Mesenchymal stem cell (in vitro differentiated cells and primary cell): ENCODE measurements at regions not wholly inside any gene's neighbourhood (a gene's known extent, or its start where the extent isn't known, plus 50 kb on each side); places are given as distances from the start of the nearest gene placed in this dataset.

Experiments used
- DNase-seq: peaks from one replicate; pipeline ENCODE4 v3.0.0-alpha.2; 2013
- H2AFZ ChIP-seq: one replicate; pipeline ENCODE4 v1.6.1; 2013; ENCODE audit warnings: low read depth, mild to moderate bottlenecking, control low read depth, inconsistent platforms, low read length, moderate library complexity
- H2AK5ac ChIP-seq: 2 replicates; pipeline ENCODE4 v1.6.1; 2013; ENCODE audit warnings: low read length, moderate library complexity, mild to moderate bottlenecking, inconsistent platforms; ENCODE audit not compliant: severe bottlenecking
- H2BK120ac ChIP-seq: one replicate; pipeline ENCODE4 v1.6.1; 2013; ENCODE audit warnings: low read depth, mild to moderate bottlenecking, inconsistent platforms, low read length, moderate library complexity
- H2BK12ac ChIP-seq, 2 experiments: one replicate each; pipeline ENCODE4 v1.6.1; 2013; ENCODE audit warnings: inconsistent platforms in 2 of 2, low read length in 2 of 2, mild to moderate bottlenecking in 2 of 2, moderate library complexity in 2 of 2, control low read depth in 1 of 2
- H2BK15ac ChIP-seq: one replicate; pipeline ENCODE4 v1.6.1; 2013; ENCODE audit warnings: mild to moderate bottlenecking, low read depth, inconsistent platforms; ENCODE audit not compliant: poor library complexity, severe bottlenecking
- H2BK5ac ChIP-seq: 2 replicates; pipeline ENCODE4 v1.6.1; 2013; ENCODE audit warnings: low read depth, mild to moderate bottlenecking, low read length, control low read depth, inconsistent platforms; ENCODE audit not compliant: poor library complexity, severe bottlenecking
- H3K14ac ChIP-seq, 2 experiments: one replicate each; pipeline ENCODE4 v1.6.1; 2013; ENCODE audit warnings: inconsistent platforms in 2 of 2, low read length in 2 of 2, control low read depth in 1 of 2, mild to moderate bottlenecking in 1 of 2, moderate library complexity in 1 of 2
- H3K18ac ChIP-seq, 2 experiments: one replicate each; pipeline ENCODE4 v1.6.1; 2013; ENCODE audit warnings: inconsistent platforms in 2 of 2, low read length in 2 of 2, control low read depth in 1 of 2, low read depth in 1 of 2, mild to moderate bottlenecking in 1 of 2
- H3K23ac ChIP-seq, 2 experiments: one replicate each; pipeline ENCODE4 v1.6.1; 2013; ENCODE audit warnings: inconsistent platforms in 2 of 2, low read length in 2 of 2, mild to moderate bottlenecking in 2 of 2, moderate library complexity in 2 of 2, control low read depth in 1 of 2
- H3K27ac ChIP-seq: 2 replicates; pipeline ENCODE4 v1.5.1; 2013; ENCODE audit warnings: mild to moderate bottlenecking, moderate library complexity, low read length, control low read depth, inconsistent platforms; ENCODE audit not compliant: poor library complexity, severe bottlenecking
- H3K27me3 ChIP-seq, 2 experiments: 2 replicates each; pipeline versions ENCODE4 v1.6.1 to v1.7.0; 2013; ENCODE audit warnings: low read length in 2 of 2, mild to moderate bottlenecking in 2 of 2, moderate library complexity in 2 of 2, control low read depth in 1 of 2, inconsistent platforms in 1 of 2; ENCODE audit not compliant: control insufficient read depth in 1 of 2, insufficient read depth in 1 of 2
- H3K36me3 ChIP-seq, 2 experiments: 2 replicates each; pipeline versions ENCODE4 v1.6.1 to v1.7.0; 2013; ENCODE audit warnings: low read length in 2 of 2, control low read depth in 1 of 2, inconsistent platforms in 1 of 2, low read depth in 1 of 2, mild to moderate bottlenecking in 1 of 2; ENCODE audit not compliant: insufficient read depth in 2 of 2, control insufficient read depth in 1 of 2
- H3K4ac ChIP-seq, 2 experiments: one replicate each; pipeline ENCODE4 v1.6.1; 2013; ENCODE audit warnings: inconsistent platforms in 2 of 2, low read length in 2 of 2, mild to moderate bottlenecking in 2 of 2, moderate library complexity in 2 of 2, control low read depth in 1 of 2, low read depth in 1 of 2
- H3K4me1 ChIP-seq: 2 replicates; pipeline ENCODE4 v1.6.1; 2013; ENCODE audit warnings: low read depth, low read length, control low read depth; ENCODE audit not compliant: control insufficient read depth, insufficient read depth
- H3K4me2 ChIP-seq: 2 replicates; pipeline ENCODE4 v1.6.1; 2013; ENCODE audit warnings: low read length, mild to moderate bottlenecking, inconsistent platforms; ENCODE audit not compliant: poor library complexity, severe bottlenecking
- H3K4me3 ChIP-seq, 2 experiments: 2 replicates each; pipeline versions ENCODE4 v1.5.1 to v1.7.0; 2013; ENCODE audit warnings: low read length in 2 of 2, mild to moderate bottlenecking in 2 of 2, control low read depth in 1 of 2, low read depth in 1 of 2; ENCODE audit not compliant: insufficient read depth in 1 of 2
- H3K79me1 ChIP-seq: replicated peaks from 2 replicates; pipeline ENCODE4 v1.6.1; 2013; ENCODE audit warnings: mild to moderate bottlenecking, control low read depth, low read length, inconsistent platforms; ENCODE audit not compliant: poor library complexity, severe bottlenecking
- H3K9ac ChIP-seq: 2 replicates; pipeline ENCODE4 v1.7.0; 2013; ENCODE audit warnings: mild to moderate bottlenecking, low read length, moderate library complexity
- H3K9me3 ChIP-seq: 2 replicates; pipeline ENCODE4 v1.7.0; 2013; ENCODE audit warnings: mild to moderate bottlenecking, low read length; ENCODE audit not compliant: control insufficient read depth
- H4K8ac ChIP-seq: one replicate; pipeline ENCODE4 v1.6.1; 2013; ENCODE audit warnings: inconsistent platforms, mild to moderate bottlenecking, low read length, moderate library complexity
- H4K91ac ChIP-seq: one replicate; pipeline ENCODE4 v1.6.1; 2013; ENCODE audit warnings: mild to moderate bottlenecking, low read length, inconsistent platforms
- WGBS: methylation state at CpG from one replicate; pipeline ENCODE4 v1.1.7; 2013; ENCODE audit warnings: mixed read lengths; 5-methylcytosine and 5-hydroxymethylcytosine counted together

GRCh38 chr20:39605908-39606307, 643.8 kb downstream of the DHX35 start:
- no peak overlapping the region for H2BK5ac ChIP-seq
- no peak overlapping the region for H3K4ac ChIP-seq
- no peaks in the 10 kb centered on the region for H3K36me3 ChIP-seq
- no peak overlapping the region for H3K18ac ChIP-seq
- H3K9ac ChIP-seq: no peak overlapping the region
- no peak overlapping the region for H3K4me2 ChIP-seq
- 61% methylated on average over 2 of the region's 3 CpGs for WGBS
- H2AK5ac ChIP-seq: no peak overlapping the region
- H4K91ac ChIP-seq: no peak overlapping the region
- H4K8ac ChIP-seq: no peak overlapping the region
- no peak overlapping the region for H2BK120ac ChIP-seq
- no peaks in the 10 kb centered on the region for H3K4me1 ChIP-seq
- H3K79me1 ChIP-seq: no peaks in the 10 kb centered on the region
- H3K27ac ChIP-seq: no peak overlapping the region
- DNase-seq: no peak
- H2AFZ ChIP-seq: no peak overlapping the region
- H2BK15ac ChIP-seq: no peak overlapping the region
- no peak overlapping the region for H3K23ac ChIP-seq
- no peak overlapping the region for H3K14ac ChIP-seq
- H2BK12ac ChIP-seq: no peak overlapping the region
- H3K9me3 ChIP-seq: no peaks in the 10 kb centered on the region
- H3K27me3 ChIP-seq: no peaks in the 10 kb centered on the region
- no peak overlapping the region for H3K4me3 ChIP-seq

GRCh38 chr20:39605361-39605760, 643.2 kb downstream of the DHX35 start:
- Histone ChIP-seq H2AFZ (no peak overlapping the region), H2BK120ac (no peak overlapping the region), H4K91ac (no peak overlapping the region), H3K4me3 (no peak overlapping the region), H3K14ac (no peak overlapping the region), H2AK5ac (no peak overlapping the region), H2BK5ac (no peak overlapping the region), H3K27ac (no peak overlapping the region), H3K79me1 (no peaks in the 10 kb centered on the region), H3K4me2 (no peak overlapping the region), H4K8ac (no peak overlapping the region), H2BK15ac (no peak overlapping the region), H3K4me1 (no peaks in the 10 kb centered on the region), H3K36me3 (no peaks in the 10 kb centered on the region), H3K27me3 (no peaks in the 10 kb centered on the region), H3K9ac (no peak overlapping the region), H3K18ac (no peak overlapping the region), H3K4ac (no peak overlapping the region), H3K23ac (no peak overlapping the region), H3K9me3 (no peaks in the 10 kb centered on the region), H2BK12ac (no peak overlapping the region)
- WGBS: no CpG with 5 or more reads among the region's 2 CpGs
- DNase-seq: no peak

DNA sequence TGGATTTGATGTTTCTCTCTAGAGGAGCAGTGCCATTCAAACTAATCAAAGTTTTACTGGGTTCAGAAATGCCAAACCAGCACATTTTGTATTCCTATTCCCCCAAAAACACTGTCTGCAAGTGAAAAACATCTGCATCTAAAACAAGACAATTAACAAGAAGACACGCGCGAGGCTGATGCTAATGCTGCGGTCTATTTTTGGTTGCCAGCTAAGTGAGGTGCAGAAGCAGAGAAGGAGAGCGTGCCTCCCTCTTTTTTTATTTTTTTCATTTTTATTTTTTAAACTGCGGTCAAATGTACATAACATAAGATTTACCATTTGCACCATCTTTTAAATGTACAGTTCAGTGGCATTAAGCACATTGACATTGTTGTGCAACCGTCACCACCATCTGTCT, 641.1 kb downstream of the DHX35 start:
- no peak overlapping the region for H2BK15ac ChIP-seq
- H3K27ac ChIP-seq: no peak overlapping the region
- H3K23ac ChIP-seq: no peak overlapping the region
- no peak overlapping the region for H3K14ac ChIP-seq
- no peak overlapping the region for H3K4me3 ChIP-seq
- no peak overlapping the region for H2AFZ ChIP-seq
- no peaks in the 10 kb centered on the region for H3K79me1 ChIP-seq
- H3K27me3 ChIP-seq: peaks cover 0 to 9% of the 10 kb centered on the region in 2 experiments
- H2BK12ac ChIP-seq: no peak overlapping the region
- no peak overlapping the region for H3K4ac ChIP-seq
- no peak overlapping the region for H3K9ac ChIP-seq
- H2BK120ac ChIP-seq: no peak overlapping the region
- no peak for DNase-seq
- no peaks in the 10 kb centered on the region for H3K4me1 ChIP-seq
- H3K4me2 ChIP-seq: no peak overlapping the region
- H2AK5ac ChIP-seq: no peak overlapping the region
- no peaks in the 10 kb centered on the region for H3K36me3 ChIP-seq
- no peak overlapping the region for H2BK5ac ChIP-seq
- no peak overlapping the region for H4K8ac ChIP-seq
- WGBS: 98% methylated on average over 7 of the region's 7 CpGs
- no peak overlapping the region for H3K18ac ChIP-seq
- no peak overlapping the region for H4K91ac ChIP-seq
- no peaks in the 10 kb centered on the region for H3K9me3 ChIP-seq

DNA sequence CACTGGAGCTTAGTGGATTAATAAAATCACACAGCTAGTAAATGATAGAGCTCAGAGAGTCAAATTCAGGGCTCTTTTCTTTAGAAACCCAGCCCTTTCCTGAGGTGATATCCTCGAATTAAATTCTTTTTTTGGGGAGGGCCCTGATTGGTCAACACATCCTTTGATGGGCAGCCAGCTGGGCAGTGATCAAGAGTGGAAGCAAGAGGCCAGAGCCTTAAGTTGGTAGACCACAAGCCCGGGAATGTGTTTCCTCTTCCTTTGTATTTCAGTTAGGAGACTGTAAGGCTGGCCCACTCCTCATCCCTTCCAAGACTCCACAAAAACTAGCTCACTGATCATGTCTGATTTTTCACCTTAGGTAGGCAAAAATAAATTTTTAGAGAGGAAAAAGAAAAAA, 640.5 kb downstream of the DHX35 start:
- H3K18ac ChIP-seq: no peak overlapping the region
- no peak overlapping the region for H2AFZ ChIP-seq
- no peaks in the 10 kb centered on the region for H3K36me3 ChIP-seq
- H4K91ac ChIP-seq: no peak overlapping the region
- no peak overlapping the region for H3K4me2 ChIP-seq
- H3K9me3 ChIP-seq: no peaks in the 10 kb centered on the region
- no peaks in the 10 kb centered on the region for H3K79me1 ChIP-seq
- H3K23ac ChIP-seq: no peak overlapping the region
- H3K4me3 ChIP-seq: no peak overlapping the region
- peaks cover 0 to 9% of the 10 kb centered on the region in 2 experiments for H3K27me3 ChIP-seq
- no peak for DNase-seq
- no peak overlapping the region for H3K27ac ChIP-seq
- H3K14ac ChIP-seq: no peak overlapping the region
- no peak overlapping the region for H2AK5ac ChIP-seq
- no peak overlapping the region for H2BK120ac ChIP-seq
- no peak overlapping the region for H3K9ac ChIP-seq
- no peak overlapping the region for H2BK15ac ChIP-seq
- H2BK5ac ChIP-seq: no peak overlapping the region
- H4K8ac ChIP-seq: no peak overlapping the region
- H3K4me1 ChIP-seq: no peaks in the 10 kb centered on the region
- H3K4ac ChIP-seq: no peak overlapping the region
- WGBS: 67% methylated on average over 2 of the region's 2 CpGs
- no peak overlapping the region for H2BK12ac ChIP-seq
